Smooth muscle cell (in vitro differentiated cells): ENCODE measurements at regions not wholly inside any gene's neighbourhood (a gene's known extent, or its start where the extent isn't known, plus 50 kb on each side); places are given as distances from the start of the nearest gene placed in this dataset.
A peak's percentile ranks its signal among the peaks of the same experiment; 100 is the strongest.

Experiments
- DNase-seq: peaks from one replicate; lab custom pipeline; 2025; ENCODE audit not compliant: unreplicated experiment; lab: John Stamatoyannopoulos, UW
- H2AFZ ChIP-seq: fragments of 200-600 bp; sonication (generic); 2 replicates; pipeline ENCODE4 v1.6.0; 2016; ENCODE audit warnings: antibody characterized with exemption, low read depth, mild to moderate bottlenecking
- H3F3A ChIP-seq: fragments of 200-600 bp; sonication (generic); 2 replicates; pipeline ENCODE4 v1.6.0; 2017; ENCODE audit warnings: antibody characterized with exemption, low read depth
- H3K27ac ChIP-seq: fragments of 200-600 bp; sonication (generic); 2 replicates; pipeline ENCODE4 v1.5.1; 2016; ENCODE audit warnings: low read depth, mild to moderate bottlenecking
- H3K27me3 ChIP-seq: fragments of 200-600 bp; sonication (generic); 2 replicates; pipeline ENCODE4 v1.6.1; 2016; ENCODE audit warnings: low read depth, mild to moderate bottlenecking
- H3K36me3 ChIP-seq: fragments of 200-600 bp; sonication (generic); 2 replicates; pipeline ENCODE4 v1.5.1; 2016; ENCODE audit warnings: low read depth
- H3K4me1 ChIP-seq: fragments of 200-600 bp; sonication (generic); 2 replicates; pipeline ENCODE4 v1.5.1; 2016; ENCODE audit warnings: low read depth
- H3K4me2 ChIP-seq: fragments of 200-600 bp; sonication (generic); 2 replicates; pipeline ENCODE4 v1.6.0; 2016; ENCODE audit warnings: mild to moderate bottlenecking
- H3K4me3 ChIP-seq: fragments of 200-600 bp; sonication (generic); 2 replicates; pipeline ENCODE4 v1.5.1; 2016; ENCODE audit warnings: mild to moderate bottlenecking
- H3K79me2 ChIP-seq: fragments of 200-600 bp; sonication (generic); 2 replicates; pipeline ENCODE4 v1.6.0; 2016; ENCODE audit warnings: low read depth, mild to moderate bottlenecking
- H3K9ac ChIP-seq: fragments of 200-600 bp; sonication (generic); 2 replicates; pipeline ENCODE4 v1.6.0; 2016; ENCODE audit warnings: low read depth
- H3K9me3 ChIP-seq: fragments of 200-600 bp; sonication (generic); replicated peaks from 2 replicates; pipeline ENCODE4 v1.5.1; 2016; ENCODE audit warnings: low read depth
- H4K20me1 ChIP-seq: fragments of 200-600 bp; sonication (generic); 2 replicates; pipeline ENCODE4 v1.6.0; 2016; ENCODE audit warnings: low read depth
- CTCF ChIP-seq: fragments of 200-600 bp; sonication (generic); IDR thresholded peaks from 2 replicates; pipeline ENCODE4 v1.5.1; 2017; ENCODE audit warnings: borderline replicate concordance, mild to moderate bottlenecking, antibody characterized with exemption; ENCODE audit not compliant: insufficient read depth, poor library complexity, severe bottlenecking
- WGBS: methylation state at CpG from one replicate; pipeline ENCODE4 v1.1.7; 2016; ENCODE audit warnings: low lambda C conversion rate; 5-methylcytosine and 5-hydroxymethylcytosine counted together

- H3K9me3 ChIP-seq: no peaks in the 10 kb centered on the region
- peaks cover 6% of the 10 kb centered on the region for H3F3A ChIP-seq
- H2AFZ ChIP-seq: no peak overlapping the region
- H3K4me3 ChIP-seq: no peak overlapping the region
- TF ChIP-seq CTCF: no peak
- no peak overlapping the region for H3K4me2 ChIP-seq
- H4K20me1 ChIP-seq: no peaks in the 10 kb centered on the region
- H3K36me3 ChIP-seq: no peaks in the 10 kb centered on the region
- H3K27ac ChIP-seq: no peak overlapping the region
- H3K79me2 ChIP-seq: no peaks in the 10 kb centered on the region
- H3K4me1 ChIP-seq: no peaks in the 10 kb centered on the region
- no peak for DNase-seq
- whole genome bisulfite sequencing: 68% methylated on average over 2 of the region's 2 CpGs
- H3K27me3 ChIP-seq: no peaks in the 10 kb centered on the region
- H3K9ac ChIP-seq: no peak overlapping the region
Observed at GRCh38 chr17:54770836-54771235, 129.8 kb upstream of the TOM1L1 start.

GRCh38 chr17:54771409-54771915, 129.2 kb upstream of the TOM1L1 start:
- Histone ChIP-seq H4K20me1 (no peaks in the 10 kb centered on the region), H3K9ac (no peak overlapping the region), H3K27ac (no peak overlapping the region), H3K4me3 (no peak overlapping the region), H3K4me2 (peak overlapping the region; percentile 68), H2AFZ (peak overlapping the region; percentile 29), H3K79me2 (no peaks in the 10 kb centered on the region), H3K36me3 (no peaks in the 10 kb centered on the region), H3K27me3 (no peaks in the 10 kb centered on the region), H3K4me1 (no peaks in the 10 kb centered on the region), H3K9me3 (no peaks in the 10 kb centered on the region), H3F3A (peaks cover 6% of the 10 kb centered on the region)
- TF ChIP-seq CTCF: no peak
- DNase-seq: no peak
- WGBS: 36% methylated on average over 1 of the region's 1 CpG

- H3K4me2 ChIP-seq: no peak overlapping the region
- H3K4me1 ChIP-seq: no peaks in the 10 kb centered on the region
- H2AFZ ChIP-seq: no peak overlapping the region
- no peak overlapping the region for H3K9ac ChIP-seq
- H3K4me3 ChIP-seq: no peak overlapping the region
- 100% methylated on average over 2 of the region's 2 CpGs for WGBS
- H3K27me3 ChIP-seq: no peaks in the 10 kb centered on the region
- H3K79me2 ChIP-seq: no peaks in the 10 kb centered on the region
- no peaks in the 10 kb centered on the region for H3F3A ChIP-seq
- no peaks in the 10 kb centered on the region for H4K20me1 ChIP-seq
- TF ChIP-seq CTCF: no peak
- H3K36me3 ChIP-seq: no peaks in the 10 kb centered on the region
- H3K27ac ChIP-seq: no peak overlapping the region
- no peak for DNase-seq
- H3K9me3 ChIP-seq: no peaks in the 10 kb centered on the region
Observed at GRCh38 chr17:54780238-54780637, 120.4 kb upstream of the TOM1L1 start.

GRCh38 chr17:54781389-54781788, 119.3 kb upstream of the TOM1L1 start:
- H3K9me3 ChIP-seq: no peaks in the 10 kb centered on the region
- no peaks in the 10 kb centered on the region for H4K20me1 ChIP-seq
- DNase-seq: no peak
- no peak overlapping the region for H3K4me2 ChIP-seq
- no peak overlapping the region for H2AFZ ChIP-seq
- H3K4me3 ChIP-seq: no peak overlapping the region
- no peaks in the 10 kb centered on the region for H3F3A ChIP-seq
- H3K27me3 ChIP-seq: no peaks in the 10 kb centered on the region
- no peaks in the 10 kb centered on the region for H3K79me2 ChIP-seq
- 58% methylated on average over 3 of the region's 3 CpGs for WGBS
- TF ChIP-seq CTCF: no peak
- no peaks in the 10 kb centered on the region for H3K4me1 ChIP-seq
- no peaks in the 10 kb centered on the region for H3K36me3 ChIP-seq
- no peak overlapping the region for H3K9ac ChIP-seq
- no peak overlapping the region for H3K27ac ChIP-seq
